ENCODE measurements at regions not wholly inside any gene's neighbourhood (a gene's known extent, or its start where the extent isn't known, plus 50 kb on each side); places are given as distances from the start of the nearest gene placed in this dataset.

DNA sequence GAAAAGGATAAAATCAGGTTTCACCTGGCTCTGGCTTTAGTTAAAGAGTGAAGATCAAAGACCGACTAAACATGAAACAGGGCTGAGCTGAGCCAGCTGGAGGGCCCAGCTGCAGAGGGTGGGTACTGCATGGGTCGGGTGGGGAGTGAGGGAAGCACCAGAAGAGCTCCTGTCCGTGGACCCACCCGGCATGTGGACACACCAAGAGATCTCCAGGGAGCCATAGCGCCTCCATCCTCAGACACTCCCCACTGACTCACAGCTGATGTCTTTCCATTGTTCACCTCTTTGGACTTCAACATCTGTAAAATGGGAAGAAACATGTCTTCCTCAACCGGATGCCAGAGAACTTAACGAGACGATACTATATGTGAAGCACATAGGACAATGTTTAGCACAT lies 178.3 kb upstream of the KLHL29 start:
- no peak for TF ChIP-seq POLR2A (IDR thresholded peaks at IDR 0.05)
- TF ChIP-seq, protein P1, sequence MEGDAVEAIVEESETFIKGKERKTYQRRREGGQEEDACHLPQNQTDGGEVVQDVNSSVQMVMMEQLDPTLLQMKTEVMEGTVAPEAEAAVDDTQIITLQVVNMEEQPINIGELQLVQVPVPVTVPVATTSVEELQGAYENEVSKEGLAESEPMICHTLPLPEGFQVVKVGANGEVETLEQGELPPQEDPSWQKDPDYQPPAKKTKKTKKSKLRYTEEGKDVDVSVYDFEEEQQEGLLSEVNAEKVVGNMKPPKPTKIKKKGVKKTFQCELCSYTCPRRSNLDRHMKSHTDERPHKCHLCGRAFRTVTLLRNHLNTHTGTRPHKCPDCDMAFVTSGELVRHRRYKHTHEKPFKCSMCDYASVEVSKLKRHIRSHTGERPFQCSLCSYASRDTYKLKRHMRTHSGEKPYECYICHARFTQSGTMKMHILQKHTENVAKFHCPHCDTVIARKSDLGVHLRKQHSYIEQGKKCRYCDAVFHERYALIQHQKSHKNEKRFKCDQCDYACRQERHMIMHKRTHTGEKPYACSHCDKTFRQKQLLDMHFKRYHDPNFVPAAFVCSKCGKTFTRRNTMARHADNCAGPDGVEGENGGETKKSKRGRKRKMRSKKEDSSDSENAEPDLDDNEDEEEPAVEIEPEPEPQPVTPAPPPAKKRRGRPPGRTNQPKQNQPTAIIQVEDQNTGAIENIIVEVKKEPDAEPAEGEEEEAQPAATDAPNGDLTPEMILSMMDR (IDR thresholded peaks at IDR 0.05 in 4 of 5, conservative IDR thresholded peaks at IDR 0.05 in 1 of 5), result no peak

Measured in gastrocnemius medialis (tissue), 4 donors.